Sigmoid colon (tissue), 6 donors: ENCODE measurements at regions not wholly inside any gene's neighbourhood (a gene's known extent, or its start where the extent isn't known, plus 50 kb on each side); places are given as distances from the start of the nearest gene placed in this dataset.

Experiments
- DNase-seq: peaks from one replicate; pipeline ENCODE4 v3.0.0-alpha.2; 2019
- H3K27ac ChIP-seq, 4 donors: fragments of 200-600 bp; sonication (generic); one replicate each; pipeline ENCODE4 v1.5.1; 2016 to 2019; ENCODE audit warnings: mild to moderate bottlenecking in 1 of 4
- H3K27me3 ChIP-seq, 3 donors: fragments of 200-600 bp; sonication (generic); one replicate each; pipeline ENCODE4 v1.5.1; 2019; ENCODE audit warnings: mild to moderate bottlenecking in 1 of 3
- H3K36me3 ChIP-seq, 4 donors: fragments of 200-600 bp; sonication (generic); one replicate each; pipeline ENCODE4 v1.5.1; 2016 to 2019
- H3K4me1 ChIP-seq, 4 donors: fragments of 200-600 bp; sonication (generic); one replicate each; pipeline ENCODE4 v1.5.1; 2017 to 2019
- H3K4me3 ChIP-seq, 4 donors: fragments of 200-600 bp; sonication (generic); one replicate each; pipeline ENCODE4 v1.5.1; 2017 to 2019; ENCODE audit warnings: mild to moderate bottlenecking in 2 of 4, moderate library complexity in 1 of 4
- H3K9me3 ChIP-seq, 4 donors: fragments of 200-600 bp in 3 of 4; sonication (generic) in 3 of 4; one replicate each; pipeline versions ENCODE4 v1.5.1 to v1.6.1; 2013 to 2019
- EP300 ChIP-seq, 4 donors: sonication (generic); formaldehyde crosslinking; IDR thresholded peaks; one replicate each; pipeline ENCODE4 v1.6.1; 2017; ENCODE audit warnings: antibody characterized with exemption in 4 of 4
- POLR2A ChIP-seq, 2 donors: fragments of 450-650 bp; IDR thresholded peaks; one replicate each; pipeline ENCODE4 v1.6.1; 2016; ENCODE audit warnings: antibody characterized with exemption in 2 of 2, mild to moderate bottlenecking in 2 of 2, moderate library complexity in 2 of 2
- POLR2AphosphoS5 ChIP-seq, 4 donors: sonication (generic); formaldehyde crosslinking; IDR thresholded peaks; one replicate each; pipeline ENCODE4 v1.6.1; 2017; ENCODE audit warnings: antibody characterized with exemption in 4 of 4
- WGBS, 2 donors: extraction: QIAGEN DNeasy Blood & Tissue Kit; methylation state at CpG; one replicate each; pipeline ENCODE4 v1.1.7; 2013; 5-methylcytosine and 5-hydroxymethylcytosine counted together
- intact Hi-C: fragments of 100-400 bp; cut with DNase I; formaldehyde crosslinking; loops from one replicate; pipeline ENCODE4 v1.15.1; 2023
- TF ChIP-seq, protein P1 (sequence below), 4 experiments: fragments of 450-650 bp in 3 of 4; fragments of 200-600 bp in 1 of 4; IDR thresholded peaks; one replicate each; pipeline ENCODE4 v1.5.1; 2016 to 2019; ENCODE audit warnings: antibody characterized with exemption in 4 of 4, mild to moderate bottlenecking in 3 of 4, moderate library complexity in 2 of 4
- donor health status: healthy with polysubstance abuse.
- donor health status: healthy.

DNA sequence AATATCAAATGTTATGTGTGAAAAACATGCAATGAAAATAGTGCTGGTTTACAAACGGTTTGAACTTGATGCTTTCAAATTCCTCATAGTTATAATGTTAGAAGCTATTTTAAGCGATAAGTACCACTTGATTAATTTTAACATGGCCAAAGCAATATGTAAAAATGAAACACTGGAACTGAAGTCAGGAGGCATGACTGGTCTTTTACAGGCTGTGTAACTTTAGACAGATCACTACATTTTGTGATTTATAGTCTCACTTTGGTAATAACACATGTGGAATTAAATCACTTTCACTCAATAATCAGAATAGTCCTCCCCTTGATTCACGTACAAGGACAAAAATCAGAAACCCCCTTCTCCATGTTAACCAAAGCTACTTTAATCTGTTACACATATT lies 482.7 kb upstream of the NECTIN3 start:
- no peak overlapping the region for H3K4me3 ChIP-seq
- TF ChIP-seq POLR2AphosphoS5 (IDR thresholded peaks at IDR 0.05) (no peak), EP300 (IDR thresholded peaks at IDR 0.05) (no peak), POLR2A (IDR thresholded peaks at IDR 0.05) (no peak)
- TF ChIP-seq, protein P1, sequence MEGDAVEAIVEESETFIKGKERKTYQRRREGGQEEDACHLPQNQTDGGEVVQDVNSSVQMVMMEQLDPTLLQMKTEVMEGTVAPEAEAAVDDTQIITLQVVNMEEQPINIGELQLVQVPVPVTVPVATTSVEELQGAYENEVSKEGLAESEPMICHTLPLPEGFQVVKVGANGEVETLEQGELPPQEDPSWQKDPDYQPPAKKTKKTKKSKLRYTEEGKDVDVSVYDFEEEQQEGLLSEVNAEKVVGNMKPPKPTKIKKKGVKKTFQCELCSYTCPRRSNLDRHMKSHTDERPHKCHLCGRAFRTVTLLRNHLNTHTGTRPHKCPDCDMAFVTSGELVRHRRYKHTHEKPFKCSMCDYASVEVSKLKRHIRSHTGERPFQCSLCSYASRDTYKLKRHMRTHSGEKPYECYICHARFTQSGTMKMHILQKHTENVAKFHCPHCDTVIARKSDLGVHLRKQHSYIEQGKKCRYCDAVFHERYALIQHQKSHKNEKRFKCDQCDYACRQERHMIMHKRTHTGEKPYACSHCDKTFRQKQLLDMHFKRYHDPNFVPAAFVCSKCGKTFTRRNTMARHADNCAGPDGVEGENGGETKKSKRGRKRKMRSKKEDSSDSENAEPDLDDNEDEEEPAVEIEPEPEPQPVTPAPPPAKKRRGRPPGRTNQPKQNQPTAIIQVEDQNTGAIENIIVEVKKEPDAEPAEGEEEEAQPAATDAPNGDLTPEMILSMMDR (IDR thresholded peaks at IDR 0.05), result no peak
- no peaks in the 10 kb centered on the region for H3K27me3 ChIP-seq
- intact Hi-C loops, result no loop called here
- no peak overlapping the region for H3K27ac ChIP-seq
- H3K9me3 ChIP-seq, result peaks cover 0 to 2% (median 0%) of the 10 kb centered on the region in 4 donors
- no peaks in the 10 kb centered on the region for H3K4me1 ChIP-seq
- no peaks in the 10 kb centered on the region for H3K36me3 ChIP-seq
- WGBS, 2 donors, result 77 to 85% methylated on average over 3 of the region's 3 CpGs
- no peak for DNase-seq

DNA sequence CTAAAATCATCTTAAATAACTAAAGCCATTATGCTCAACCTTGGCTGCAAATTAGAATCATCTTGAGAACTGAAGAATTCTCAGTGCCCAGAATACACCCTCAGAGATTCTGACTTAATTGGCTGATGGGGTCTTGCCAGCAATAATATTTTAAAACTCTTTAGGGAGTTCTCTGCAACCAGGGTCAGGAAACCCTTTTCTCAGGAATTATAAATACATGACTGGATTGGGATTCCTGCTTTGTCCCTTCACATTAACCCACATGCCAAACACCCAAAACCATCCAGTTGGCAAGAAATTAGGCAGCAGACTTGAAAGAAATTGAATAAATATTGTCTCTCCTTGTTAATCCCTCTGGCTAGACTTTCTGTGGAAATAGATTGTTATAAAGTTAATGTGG lies 482.3 kb upstream of the NECTIN3 start:
- no peaks in the 10 kb centered on the region for H3K27me3 ChIP-seq
- TF ChIP-seq POLR2A (IDR thresholded peaks at IDR 0.05), result no peak
- TF ChIP-seq, protein P1 (IDR thresholded peaks at IDR 0.05), result no peak
- no peak for TF ChIP-seq EP300 (IDR thresholded peaks at IDR 0.05)
- no peak for TF ChIP-seq POLR2AphosphoS5 (IDR thresholded peaks at IDR 0.05)
- no peaks in the 10 kb centered on the region for H3K36me3 ChIP-seq
- no peak overlapping the region for H3K4me3 ChIP-seq
- H3K27ac ChIP-seq, result no peak overlapping the region
- intact Hi-C loops, result no loop called here
- no peak for DNase-seq
- peaks cover 0 to 2% (median 0%) of the 10 kb centered on the region in 4 donors for H3K9me3 ChIP-seq
- no peaks in the 10 kb centered on the region for H3K4me1 ChIP-seq

DNA sequence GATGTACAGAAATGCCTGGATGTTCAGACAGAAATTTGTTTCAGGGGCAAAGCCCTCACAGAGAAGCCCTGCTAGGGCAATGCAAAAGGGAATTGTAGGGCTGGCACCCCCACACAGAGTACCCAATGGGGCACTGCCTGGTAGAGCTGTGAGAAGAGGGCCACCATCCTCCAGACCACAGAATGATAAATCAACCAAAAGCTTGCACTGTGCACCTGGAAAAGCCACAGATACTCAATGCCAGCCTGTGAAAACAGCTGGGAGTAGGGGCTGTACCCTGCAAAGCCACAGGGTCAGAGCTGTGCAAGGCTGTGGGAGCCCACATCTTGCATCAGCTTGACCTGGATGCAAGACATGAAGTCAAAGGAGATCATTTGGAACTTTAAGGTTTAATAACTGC lies 477.9 kb upstream of the NECTIN3 start:
- no peaks in the 10 kb centered on the region for H3K27me3 ChIP-seq
- H3K4me1 ChIP-seq, result no peaks in the 10 kb centered on the region
- DNase-seq, result no peak
- peaks cover 0 to 3% (median 1%) of the 10 kb centered on the region in 4 donors for H3K9me3 ChIP-seq
- H3K4me3 ChIP-seq, result no peak overlapping the region
- no peak for TF ChIP-seq POLR2A (IDR thresholded peaks at IDR 0.05)
- TF ChIP-seq EP300 (IDR thresholded peaks at IDR 0.05), result no peak
- TF ChIP-seq POLR2AphosphoS5 (IDR thresholded peaks at IDR 0.05), result no peak
- TF ChIP-seq, protein P1 (IDR thresholded peaks at IDR 0.05), result no peak
- intact Hi-C loops, result no loop called here
- no peaks in the 10 kb centered on the region for H3K36me3 ChIP-seq
- no peak overlapping the region for H3K27ac ChIP-seq

DNA sequence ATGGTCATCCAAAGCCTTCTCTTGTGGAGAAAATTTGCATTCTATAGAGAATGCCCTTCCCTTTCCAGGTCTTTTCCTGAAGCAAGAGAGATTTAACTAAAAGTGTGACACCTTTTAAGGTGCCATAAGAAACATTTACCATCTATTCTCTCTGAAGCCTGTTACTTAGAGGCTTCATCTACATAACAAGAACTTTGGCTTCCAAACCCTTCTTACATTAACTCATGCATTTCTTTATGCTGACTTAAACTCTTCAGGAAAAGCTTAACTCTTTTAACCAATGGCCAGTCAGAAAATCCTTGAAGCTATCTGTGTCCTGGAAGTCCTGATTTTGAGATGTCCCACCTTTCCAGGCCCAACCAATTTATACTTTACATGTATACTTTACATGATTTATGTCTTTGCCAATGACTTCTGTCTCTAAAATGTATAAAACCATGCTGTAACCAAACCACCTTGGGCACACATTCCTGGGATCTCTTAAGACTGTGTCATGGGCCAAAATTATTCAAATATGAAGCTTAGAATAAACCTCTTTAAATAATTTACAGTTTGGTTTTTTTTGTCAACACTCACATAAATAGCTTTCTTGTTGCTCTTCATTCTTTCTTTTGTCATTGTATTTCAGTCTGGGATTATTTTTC lies 472.6 kb upstream of the NECTIN3 start:
- Histone ChIP-seq H3K36me3 (no peaks in the 10 kb centered on the region), H3K4me1 (no peaks in the 10 kb centered on the region), H3K27me3 (no peaks in the 10 kb centered on the region), H3K27ac (no peak overlapping the region), H3K4me3 (no peak overlapping the region), H3K9me3 (peaks cover 0 to 3% (median 0%) of the 10 kb centered on the region in 4 donors)
- intact Hi-C loops, result no loop called here
- TF ChIP-seq POLR2AphosphoS5 (IDR thresholded peaks at IDR 0.05), result no peak
- no peak for TF ChIP-seq EP300 (IDR thresholded peaks at IDR 0.05)
- TF ChIP-seq POLR2A (IDR thresholded peaks at IDR 0.05), result no peak
- TF ChIP-seq, protein P1 (IDR thresholded peaks at IDR 0.05), result no peak
- DNase-seq, result no peak

DNA sequence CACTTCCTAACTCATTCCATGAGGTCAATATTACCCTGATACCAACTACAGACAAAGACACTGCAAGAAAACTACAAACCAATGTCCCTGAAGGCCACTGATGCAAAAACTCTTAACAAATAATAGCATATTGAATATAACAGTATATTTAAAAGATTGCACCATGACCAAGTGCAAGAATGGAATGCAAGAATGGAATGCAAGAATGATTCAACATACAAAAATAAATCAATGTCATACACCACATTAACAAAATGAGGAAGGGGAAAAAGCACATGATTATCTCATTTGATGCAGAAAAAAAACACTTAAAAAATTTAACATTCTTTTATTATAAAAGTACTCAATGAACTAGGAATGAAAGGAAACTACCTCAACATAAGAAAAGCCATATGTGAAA lies 463.1 kb upstream of the NECTIN3 start:
- Histone ChIP-seq H3K36me3 (no peaks in the 10 kb centered on the region), H3K4me3 (no peak overlapping the region), H3K27me3 (no peaks in the 10 kb centered on the region), H3K27ac (no peak overlapping the region), H3K4me1 (no peaks in the 10 kb centered on the region), H3K9me3 (no peaks in the 10 kb centered on the region)
- TF ChIP-seq EP300 (IDR thresholded peaks at IDR 0.05) (no peak), POLR2AphosphoS5 (IDR thresholded peaks at IDR 0.05) (no peak), POLR2A (IDR thresholded peaks at IDR 0.05) (no peak)
- TF ChIP-seq, protein P1 (IDR thresholded peaks at IDR 0.05), result no peak
- DNase-seq, result no peak
- intact Hi-C loops, result no loop called here
